ENCODE measurements at regions not wholly inside any gene's neighbourhood (a gene's known extent, or its start where the extent isn't known, plus 50 kb on each side); places are given as distances from the start of the nearest gene placed in this dataset.
"Not testable (repeated sequence)": the region's sequence is repeated elsewhere in the genome, so short reads cannot be mapped to it uniquely, and the experiment has no call there.

DNA sequence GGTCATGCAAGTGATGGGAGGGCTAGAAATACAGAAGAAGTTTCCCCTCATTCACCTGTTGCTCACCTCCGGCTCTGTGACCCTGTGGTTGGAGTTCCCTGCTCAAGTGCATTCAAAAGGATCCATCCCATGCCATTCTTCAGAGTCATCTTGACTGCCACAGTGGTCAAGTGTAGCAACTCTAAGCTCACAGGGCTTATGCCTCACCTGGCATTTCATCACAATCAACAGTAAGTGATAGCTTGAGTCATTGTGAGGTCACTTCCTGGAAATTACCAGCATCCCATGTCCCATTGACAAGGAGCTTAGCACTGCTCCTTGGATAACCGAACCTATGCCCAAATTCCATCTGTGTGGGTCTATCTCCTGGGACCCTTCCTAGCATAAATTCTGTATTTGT lies 55.6 kb downstream of the OR4C45 start:
- no peak overlapping the region for H3K27ac ChIP-seq (ENCODE audit: low read length)
- no peaks in the 10 kb centered on the region for H3F3A ChIP-seq (ENCODE audit: insufficient read depth, low read length)
- H3K4me3 ChIP-seq (ENCODE audit: low read length): no peak overlapping the region
- H3K4me2 ChIP-seq (ENCODE audit: low read depth, low read length): no peak overlapping the region
- H3K9me2 ChIP-seq (replicated peaks; ENCODE audit: insufficient read depth, low read length): no peaks in the 10 kb centered on the region
- H3K36me3 ChIP-seq (replicated peaks; ENCODE audit: insufficient read depth, low read length): no peaks in the 10 kb centered on the region
- no peak for DNase-seq
- no peak overlapping the region for H2AFZ ChIP-seq (ENCODE audit: low read length)
- no peak overlapping the region for H3K9ac ChIP-seq (ENCODE audit: low read length)
- H3K79me2 ChIP-seq (ENCODE audit: low read length): no peaks in the 10 kb centered on the region
- no peaks in the 10 kb centered on the region for H3K4me1 ChIP-seq (ENCODE audit: low read length)
- H3K27me3 ChIP-seq (replicated peaks; ENCODE audit: insufficient read depth, low read length): no peaks in the 10 kb centered on the region
- H4K20me1 ChIP-seq (ENCODE audit: insufficient read depth, low read length): no peaks in the 10 kb centered on the region
- TF ChIP-seq EZH2 (optimal IDR thresholded peaks at IDR 0.05; ENCODE audit: low read depth, low read length): no peak
- no peaks in the 10 kb centered on the region for H3K9me3 ChIP-seq (replicated peaks; ENCODE audit: insufficient read depth, low read length)

DNA sequence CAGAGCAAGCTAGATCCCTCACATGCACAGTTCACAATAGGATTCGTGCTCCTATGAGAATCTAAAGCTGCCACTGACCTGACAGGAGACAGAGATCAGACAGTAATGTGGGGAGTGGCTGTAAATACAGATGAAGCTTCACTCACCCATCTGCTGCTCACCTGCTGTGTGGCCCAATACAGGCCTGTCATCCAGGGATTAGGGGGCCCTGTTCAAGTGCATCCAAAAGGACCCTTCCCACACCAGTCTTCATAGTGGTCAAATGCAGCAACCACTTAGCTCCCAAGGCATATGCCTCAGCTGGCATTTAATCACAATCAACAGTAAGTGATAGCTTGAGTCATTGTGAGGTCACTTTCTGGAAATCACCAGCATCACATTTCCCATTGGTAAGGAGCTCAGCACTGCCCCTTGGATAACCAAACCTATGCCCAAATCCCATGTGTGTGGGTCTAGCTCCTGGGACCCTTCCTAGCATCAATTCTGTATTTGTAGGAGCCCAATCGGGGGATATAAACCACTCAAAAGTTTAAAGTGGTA lies 65.6 kb downstream of the OR4C45 start:
- Histone ChIP-seq H3K9me3 (replicated peaks; ENCODE audit: insufficient read depth, low read length) (no peaks in the 10 kb centered on the region), H3K27ac (ENCODE audit: low read length) (no peak overlapping the region), H3K4me2 (ENCODE audit: low read depth, low read length) (no peak overlapping the region), H3K4me3 (ENCODE audit: low read length) (no peak overlapping the region), H3K4me1 (ENCODE audit: low read length) (no peaks in the 10 kb centered on the region), H3K36me3 (replicated peaks; ENCODE audit: insufficient read depth, low read length) (no peaks in the 10 kb centered on the region), H3F3A (ENCODE audit: insufficient read depth, low read length) (no peaks in the 10 kb centered on the region), H4K20me1 (ENCODE audit: insufficient read depth, low read length) (no peaks in the 10 kb centered on the region), H3K9me2 (replicated peaks; ENCODE audit: insufficient read depth, low read length) (no peaks in the 10 kb centered on the region), H3K9ac (ENCODE audit: low read length) (no peak overlapping the region), H3K27me3 (replicated peaks; ENCODE audit: insufficient read depth, low read length) (no peaks in the 10 kb centered on the region), H3K79me2 (ENCODE audit: low read length) (no peaks in the 10 kb centered on the region), H2AFZ (ENCODE audit: low read length) (no peak overlapping the region)
- TF ChIP-seq EZH2phosphoT487 (IDR thresholded peaks at IDR 0.05; ENCODE audit: low read length) (no peak), EZH2 (optimal IDR thresholded peaks at IDR 0.05; ENCODE audit: low read depth, low read length) (no peak)
- TF ChIP-seq, protein P1, sequence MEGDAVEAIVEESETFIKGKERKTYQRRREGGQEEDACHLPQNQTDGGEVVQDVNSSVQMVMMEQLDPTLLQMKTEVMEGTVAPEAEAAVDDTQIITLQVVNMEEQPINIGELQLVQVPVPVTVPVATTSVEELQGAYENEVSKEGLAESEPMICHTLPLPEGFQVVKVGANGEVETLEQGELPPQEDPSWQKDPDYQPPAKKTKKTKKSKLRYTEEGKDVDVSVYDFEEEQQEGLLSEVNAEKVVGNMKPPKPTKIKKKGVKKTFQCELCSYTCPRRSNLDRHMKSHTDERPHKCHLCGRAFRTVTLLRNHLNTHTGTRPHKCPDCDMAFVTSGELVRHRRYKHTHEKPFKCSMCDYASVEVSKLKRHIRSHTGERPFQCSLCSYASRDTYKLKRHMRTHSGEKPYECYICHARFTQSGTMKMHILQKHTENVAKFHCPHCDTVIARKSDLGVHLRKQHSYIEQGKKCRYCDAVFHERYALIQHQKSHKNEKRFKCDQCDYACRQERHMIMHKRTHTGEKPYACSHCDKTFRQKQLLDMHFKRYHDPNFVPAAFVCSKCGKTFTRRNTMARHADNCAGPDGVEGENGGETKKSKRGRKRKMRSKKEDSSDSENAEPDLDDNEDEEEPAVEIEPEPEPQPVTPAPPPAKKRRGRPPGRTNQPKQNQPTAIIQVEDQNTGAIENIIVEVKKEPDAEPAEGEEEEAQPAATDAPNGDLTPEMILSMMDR (IDR thresholded peaks at IDR 0.05; ENCODE audit: low read length): no peak
- DNase-seq: no peak

DNA sequence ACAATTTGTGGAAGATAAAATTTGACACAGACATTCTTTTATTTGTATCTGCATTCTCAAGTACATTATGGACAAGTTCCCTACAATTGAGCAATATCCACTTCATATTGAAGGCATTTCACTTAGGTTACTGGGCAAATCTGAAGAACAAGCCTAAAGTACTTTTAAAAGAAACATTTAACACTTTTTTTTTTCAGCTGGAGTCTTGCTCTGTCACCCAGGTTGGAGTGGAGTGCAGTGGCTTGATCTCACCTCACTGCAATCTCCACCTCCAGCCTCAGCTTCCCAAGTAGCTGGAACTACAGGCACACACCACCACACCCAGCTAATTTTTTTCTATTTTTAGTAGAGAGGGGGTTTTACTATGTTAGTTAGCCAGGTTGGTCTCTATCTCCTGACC lies 70.2 kb downstream of the OR4C45 start:
- Histone ChIP-seq H2AFZ (ENCODE audit: low read length) (no peak overlapping the region), H3K27me3 (replicated peaks; ENCODE audit: insufficient read depth, low read length) (no peaks in the 10 kb centered on the region), H3K4me3 (ENCODE audit: low read length) (no peak overlapping the region), H4K20me1 (ENCODE audit: insufficient read depth, low read length) (no peaks in the 10 kb centered on the region), H3K27ac (ENCODE audit: low read length) (no peak overlapping the region), H3K4me2 (ENCODE audit: low read depth, low read length) (no peak overlapping the region), H3K79me2 (ENCODE audit: low read length) (no peaks in the 10 kb centered on the region), H3K9me2 (replicated peaks; ENCODE audit: insufficient read depth, low read length) (no peaks in the 10 kb centered on the region), H3K9ac (ENCODE audit: low read length) (no peak overlapping the region), H3F3A (ENCODE audit: insufficient read depth, low read length) (no peaks in the 10 kb centered on the region), H3K9me3 (replicated peaks; ENCODE audit: insufficient read depth, low read length) (no peaks in the 10 kb centered on the region), H3K36me3 (replicated peaks; ENCODE audit: insufficient read depth, low read length) (no peaks in the 10 kb centered on the region), H3K4me1 (ENCODE audit: low read length) (no peaks in the 10 kb centered on the region)
- DNase-seq: no peak
- no peak for TF ChIP-seq EZH2phosphoT487 (IDR thresholded peaks at IDR 0.05; ENCODE audit: low read length)
- no peak for TF ChIP-seq EZH2 (optimal IDR thresholded peaks at IDR 0.05; ENCODE audit: low read depth, low read length)
- TF ChIP-seq, protein P1 (IDR thresholded peaks at IDR 0.05; ENCODE audit: low read length): no peak

DNA sequence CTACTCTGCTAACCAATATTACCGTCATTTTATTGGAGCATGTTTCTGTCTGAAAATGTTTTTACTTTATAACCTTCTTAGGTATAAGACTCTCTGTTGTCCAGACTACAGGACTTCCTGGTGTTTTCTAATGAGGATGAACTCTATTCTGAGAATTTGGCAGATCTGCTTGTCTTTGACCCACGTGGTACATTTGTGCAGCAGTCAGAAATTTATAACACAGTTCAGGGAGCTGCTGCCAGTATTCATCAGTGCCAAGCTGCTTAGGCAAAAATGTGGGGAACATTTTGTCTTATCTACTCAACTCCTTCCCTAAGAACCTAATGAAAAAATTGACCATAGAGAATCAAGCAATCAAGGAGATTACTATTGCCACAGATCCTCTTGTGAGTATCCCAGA lies 108.0 kb downstream of the OR4C45 start:
- not testable (repeated sequence) for H3K27me3 ChIP-seq (replicated peaks; ENCODE audit: insufficient read depth, low read length); H3K36me3 ChIP-seq (replicated peaks; ENCODE audit: insufficient read depth, low read length); H3K9me3 ChIP-seq (replicated peaks; ENCODE audit: insufficient read depth, low read length); H3K27ac ChIP-seq (ENCODE audit: low read length); H2AFZ ChIP-seq (ENCODE audit: low read length); H4K20me1 ChIP-seq (ENCODE audit: insufficient read depth, low read length); H3F3A ChIP-seq (ENCODE audit: insufficient read depth, low read length); H3K4me3 ChIP-seq (ENCODE audit: low read length); DNase-seq; H3K9me2 ChIP-seq (replicated peaks; ENCODE audit: insufficient read depth, low read length); H3K79me2 ChIP-seq (ENCODE audit: low read length); H3K9ac ChIP-seq (ENCODE audit: low read length); H3K4me2 ChIP-seq (ENCODE audit: low read depth, low read length); H3K4me1 ChIP-seq (ENCODE audit: low read length)

DNA sequence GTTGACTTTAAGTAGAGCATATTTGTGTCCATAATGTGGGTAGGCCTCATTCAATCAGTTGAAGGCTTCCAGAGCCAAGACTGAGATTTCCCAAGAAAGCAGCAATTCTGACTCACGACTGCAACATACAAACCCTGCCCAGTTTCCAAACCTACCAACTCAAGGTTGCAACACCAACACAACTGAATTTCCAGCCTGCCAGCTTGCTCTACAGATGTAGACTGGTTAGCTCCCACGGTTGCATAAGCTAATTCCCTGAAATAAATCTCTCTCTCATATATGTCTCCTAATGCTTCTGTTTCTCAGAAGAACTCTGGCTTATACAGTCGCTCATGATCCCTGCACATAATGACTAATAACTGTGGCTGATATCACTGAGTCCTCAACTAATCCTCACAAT lies 113.6 kb downstream of the OR4C45 start:
- H3K36me3 ChIP-seq (replicated peaks; ENCODE audit: insufficient read depth, low read length); H3K4me1 ChIP-seq (ENCODE audit: low read length); H3K79me2 ChIP-seq (ENCODE audit: low read length); H3K27ac ChIP-seq (ENCODE audit: low read length); H3K4me2 ChIP-seq (ENCODE audit: low read depth, low read length); H3F3A ChIP-seq (ENCODE audit: insufficient read depth, low read length); H2AFZ ChIP-seq (ENCODE audit: low read length); DNase-seq; H3K9me2 ChIP-seq (replicated peaks; ENCODE audit: insufficient read depth, low read length); H3K9me3 ChIP-seq (replicated peaks; ENCODE audit: insufficient read depth, low read length); H4K20me1 ChIP-seq (ENCODE audit: insufficient read depth, low read length); H3K27me3 ChIP-seq (replicated peaks; ENCODE audit: insufficient read depth, low read length); H3K4me3 ChIP-seq (ENCODE audit: low read length); H3K9ac ChIP-seq (ENCODE audit: low read length): not testable (repeated sequence)

DNA sequence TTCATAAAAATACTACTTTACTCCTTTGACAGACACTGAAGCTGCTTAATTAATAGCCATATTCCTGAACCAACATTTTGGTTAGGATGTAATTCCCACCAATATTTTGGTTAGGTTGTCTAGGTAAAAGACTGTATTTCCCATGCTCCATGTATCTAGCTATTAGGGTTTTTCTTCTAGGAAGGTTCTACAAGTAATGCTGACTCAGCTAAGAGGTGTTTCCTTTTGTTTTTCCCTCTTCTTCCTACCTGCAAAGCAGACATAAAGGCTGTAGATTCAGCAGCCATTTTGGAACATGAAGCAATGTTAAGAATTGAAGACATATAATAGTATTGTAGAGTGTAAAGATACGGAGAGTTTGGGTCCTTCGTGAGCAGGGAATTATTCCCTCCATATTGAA lies 115.3 kb downstream of the OR4C45 start:
- H3K4me2 ChIP-seq (ENCODE audit: low read depth, low read length); H3K9ac ChIP-seq (ENCODE audit: low read length); DNase-seq; H4K20me1 ChIP-seq (ENCODE audit: insufficient read depth, low read length); H3K27ac ChIP-seq (ENCODE audit: low read length); H3K9me2 ChIP-seq (replicated peaks; ENCODE audit: insufficient read depth, low read length); H3K36me3 ChIP-seq (replicated peaks; ENCODE audit: insufficient read depth, low read length); H3K79me2 ChIP-seq (ENCODE audit: low read length); H3K4me1 ChIP-seq (ENCODE audit: low read length); H3F3A ChIP-seq (ENCODE audit: insufficient read depth, low read length); H3K27me3 ChIP-seq (replicated peaks; ENCODE audit: insufficient read depth, low read length); H3K9me3 ChIP-seq (replicated peaks; ENCODE audit: insufficient read depth, low read length); H3K4me3 ChIP-seq (ENCODE audit: low read length); H2AFZ ChIP-seq (ENCODE audit: low read length): not testable (repeated sequence)

Measured in MM.1S (cell line).